HG03039 (cell line): ENCODE measurements at regions not wholly inside any gene's neighbourhood (a gene's known extent, or its start where the extent isn't known, plus 50 kb on each side); places are given as distances from the start of the nearest gene placed in this dataset.
"Not testable (repeated sequence)": the region's sequence is repeated elsewhere in the genome, so short reads cannot be mapped to it uniquely, and the experiment has no call there.

Experiments used
- ATAC-seq: cut with Tn5 transposase; IDR thresholded peaks from one replicate; pipeline ENCODE4 v1.9.1; 2021; ENCODE audit warnings: mild to moderate bottlenecking, moderate library complexity; ENCODE audit not compliant: unreplicated experiment

DNA sequence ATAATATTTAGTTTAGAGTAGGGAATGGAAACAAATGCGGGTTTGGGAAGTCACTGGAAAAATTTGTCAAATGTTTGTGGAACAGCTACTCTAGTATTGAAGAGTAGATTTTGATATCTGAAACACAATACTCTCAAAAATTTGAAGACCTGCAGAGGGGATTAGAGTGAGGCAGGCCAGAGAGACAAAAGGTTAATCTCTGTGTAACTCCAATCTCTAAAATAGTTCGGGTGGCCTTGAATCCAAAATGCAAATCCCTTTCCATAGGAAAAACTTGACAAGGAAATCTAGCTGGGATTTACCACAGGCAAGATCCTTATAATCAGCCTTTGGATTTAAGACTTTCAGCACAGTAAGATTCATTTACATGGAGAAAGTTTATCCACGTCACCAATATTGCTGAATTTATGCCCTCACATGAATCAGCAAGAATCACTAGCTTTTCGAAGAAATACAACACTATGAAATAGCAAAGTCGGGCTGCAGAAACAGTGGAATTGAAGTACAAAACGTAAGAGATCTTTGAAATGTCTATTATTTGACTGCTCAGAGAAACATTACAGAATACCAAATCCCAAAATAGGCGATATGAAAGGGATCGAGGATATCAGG, 423.7 kb upstream of the ZNF804A start:
- no peak for ATAC-seq

DNA sequence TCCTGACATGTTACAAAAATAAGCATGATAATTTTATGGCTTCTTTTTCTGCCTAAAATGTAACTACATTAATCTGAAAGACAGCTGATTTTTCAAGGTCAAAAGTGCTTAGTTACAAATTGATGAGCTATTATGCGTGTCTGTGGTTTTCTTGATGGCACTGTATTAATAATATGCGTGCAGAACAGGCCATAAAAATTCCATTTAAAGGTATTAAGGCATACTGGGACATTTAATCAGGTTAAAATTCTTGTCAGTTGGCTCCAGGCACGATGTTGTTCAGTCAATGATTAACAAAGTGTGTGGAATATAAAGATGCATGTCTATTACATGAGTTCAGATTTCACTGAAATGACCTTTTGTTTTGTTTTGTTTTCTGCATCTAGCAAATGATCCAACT, 420.1 kb upstream of the ZNF804A start:
- no peak for ATAC-seq

DNA sequence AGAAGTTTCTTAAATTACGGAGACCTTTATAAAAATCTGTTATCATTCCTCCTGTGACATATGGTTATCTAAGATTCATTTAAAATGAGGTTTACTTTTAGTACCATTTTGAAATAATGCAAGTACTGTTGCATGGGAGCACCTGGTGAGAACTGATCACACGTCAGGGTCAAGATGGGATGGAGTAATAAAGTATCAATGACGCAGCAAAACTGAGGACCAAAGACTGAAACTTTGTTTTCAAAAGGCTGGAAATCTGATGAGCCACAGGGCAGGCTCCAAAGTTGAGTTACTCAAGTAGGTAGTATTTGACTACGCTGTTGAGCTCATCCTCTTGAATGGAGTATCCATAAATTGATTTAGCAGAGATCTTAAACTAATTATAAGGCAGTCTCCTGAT, 411.9 kb upstream of the ZNF804A start:
- no peak for ATAC-seq

DNA sequence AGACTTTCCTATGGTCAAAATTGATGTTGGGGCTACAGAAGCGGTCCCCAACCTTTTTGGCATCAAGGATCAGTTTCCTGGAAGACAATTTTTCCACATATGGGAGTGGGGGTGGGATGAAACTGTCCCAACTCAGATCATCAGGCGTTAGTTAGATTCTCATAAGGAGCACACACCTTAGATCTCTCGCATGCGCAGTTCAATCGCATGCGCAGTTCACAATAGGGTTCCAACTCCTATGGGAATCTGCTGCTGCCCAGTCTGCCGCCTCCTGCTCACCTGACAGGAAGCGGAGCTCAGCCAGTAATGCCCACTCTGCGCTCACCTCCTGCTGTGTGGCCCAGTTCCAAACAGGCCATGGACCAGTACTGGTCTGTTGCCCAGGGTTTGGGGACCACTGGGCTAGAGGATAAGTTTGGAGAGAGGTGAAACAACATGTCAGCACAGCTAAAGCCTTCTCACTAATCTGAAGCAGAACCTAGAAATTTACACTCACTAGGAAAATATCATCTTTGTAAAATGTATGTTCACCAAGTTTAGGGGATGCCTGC, 410.8 kb upstream of the ZNF804A start:
- ATAC-seq = no peak

DNA sequence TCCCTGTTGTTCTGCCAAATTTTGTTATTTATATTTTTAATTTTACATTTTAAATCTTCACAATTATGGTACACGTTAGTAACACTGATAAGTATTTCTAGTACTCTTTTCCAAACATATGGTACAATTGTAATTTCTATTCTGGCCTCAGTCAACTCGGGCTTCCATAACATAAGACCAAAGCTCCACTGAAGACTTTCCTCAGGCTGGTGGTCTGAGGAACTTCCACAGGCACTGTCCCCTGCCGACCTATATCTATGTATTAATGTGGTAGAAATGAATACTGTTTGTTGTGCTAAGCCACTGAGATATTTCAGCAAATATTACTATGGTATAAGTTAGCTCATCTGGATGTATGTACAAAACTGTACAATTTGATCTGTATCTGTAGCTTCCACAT, 407.6 kb upstream of the ZNF804A start:
- ATAC-seq = no peak

DNA sequence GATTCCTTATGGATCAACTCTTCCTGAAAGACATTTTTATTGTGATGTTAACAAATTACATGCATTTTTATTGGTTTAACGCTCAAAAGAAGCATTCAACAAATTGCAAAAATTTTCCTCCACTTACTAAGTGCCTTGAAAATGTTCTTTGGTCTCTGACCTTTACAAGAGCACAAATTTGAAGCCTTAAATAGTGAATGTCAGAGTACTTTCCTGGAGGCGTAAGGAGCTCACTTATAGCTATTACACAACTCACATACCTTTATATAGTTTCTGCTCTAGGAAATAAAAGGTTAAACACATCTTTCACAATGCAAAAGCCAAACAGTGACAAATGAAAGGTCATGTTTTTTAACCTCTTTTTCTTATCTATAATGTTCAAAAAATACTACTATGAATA, 405.7 kb upstream of the ZNF804A start:
- ATAC-seq = no peak

DNA sequence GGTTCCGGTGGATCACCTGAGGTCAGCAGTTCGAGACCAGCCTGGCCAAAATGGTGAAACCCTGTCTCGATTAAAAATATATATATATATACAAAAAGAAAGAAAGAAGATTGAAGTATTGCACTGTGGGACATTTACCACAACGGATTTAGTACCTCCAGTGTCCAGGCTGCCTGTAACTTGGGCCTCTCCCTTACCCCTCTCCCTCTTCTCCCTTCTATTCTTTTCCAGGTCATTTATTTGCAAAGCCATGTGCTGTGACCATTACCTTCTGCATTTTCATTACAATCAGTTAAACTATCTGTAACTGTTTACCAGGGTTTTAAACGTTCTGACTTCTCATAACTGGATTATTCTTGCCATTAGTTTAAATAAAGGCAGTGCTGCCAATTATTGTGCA, 400.9 kb upstream of the ZNF804A start:
- ATAC-seq = no peak

DNA sequence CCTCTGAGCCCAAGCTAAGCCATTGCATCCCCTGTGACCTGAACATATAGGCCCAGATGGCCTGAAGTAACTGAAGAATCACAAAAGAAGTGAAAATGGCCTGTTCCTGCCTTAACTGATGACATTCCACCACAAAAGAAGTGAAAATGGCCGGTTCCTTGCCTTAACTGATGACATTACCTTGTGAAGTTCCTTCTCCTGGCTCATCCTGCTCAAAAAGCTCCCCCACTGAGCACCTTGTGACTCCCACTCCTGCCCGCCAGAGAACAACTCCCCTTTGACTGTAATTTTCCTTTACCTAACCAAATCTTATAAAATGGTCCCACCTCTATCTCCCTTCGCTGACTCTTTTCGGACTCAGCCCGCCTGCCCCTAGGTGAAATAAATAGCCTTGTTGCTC, 399.5 kb upstream of the ZNF804A start:
- ATAC-seq = not testable (repeated sequence)

DNA sequence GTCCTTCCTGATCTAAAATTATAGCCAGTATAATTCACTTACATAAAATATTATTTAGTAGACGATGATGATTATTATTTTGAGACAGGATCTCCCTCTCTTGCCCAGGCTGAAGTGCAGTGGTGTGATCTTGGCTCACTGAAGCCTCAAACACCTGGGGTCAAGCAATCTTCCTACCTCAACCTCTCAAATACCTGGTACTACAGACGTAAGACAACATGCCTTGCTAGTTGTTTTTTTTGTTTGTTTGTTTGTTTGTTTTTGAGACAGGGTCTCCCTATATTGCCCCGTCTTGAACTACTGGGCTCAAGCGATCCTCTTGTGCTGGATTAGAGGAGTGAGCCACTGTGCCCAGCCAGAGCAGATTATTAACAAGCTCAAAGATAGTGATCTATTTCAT, 399.1 kb upstream of the ZNF804A start:
- ATAC-seq = no peak

DNA sequence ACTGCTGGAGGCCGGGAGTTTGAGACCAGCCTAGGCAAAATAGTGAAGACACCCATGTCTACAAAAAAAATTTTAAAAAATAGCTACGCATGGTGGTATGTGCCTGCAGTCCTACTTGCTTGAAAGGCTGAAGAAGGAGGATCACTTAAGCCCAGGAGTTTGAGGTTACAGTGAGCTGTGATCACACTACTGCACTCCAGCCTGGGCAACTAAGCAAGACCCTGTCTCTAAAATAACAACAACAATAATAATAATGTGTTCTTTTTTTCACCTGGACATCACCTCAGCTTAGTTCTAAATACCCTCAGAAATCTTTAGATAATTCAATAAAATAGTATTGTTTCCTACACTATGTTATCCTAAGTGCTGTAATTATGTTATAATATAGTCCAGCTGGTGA, 397.1 kb upstream of the ZNF804A start:
- ATAC-seq = no peak

DNA sequence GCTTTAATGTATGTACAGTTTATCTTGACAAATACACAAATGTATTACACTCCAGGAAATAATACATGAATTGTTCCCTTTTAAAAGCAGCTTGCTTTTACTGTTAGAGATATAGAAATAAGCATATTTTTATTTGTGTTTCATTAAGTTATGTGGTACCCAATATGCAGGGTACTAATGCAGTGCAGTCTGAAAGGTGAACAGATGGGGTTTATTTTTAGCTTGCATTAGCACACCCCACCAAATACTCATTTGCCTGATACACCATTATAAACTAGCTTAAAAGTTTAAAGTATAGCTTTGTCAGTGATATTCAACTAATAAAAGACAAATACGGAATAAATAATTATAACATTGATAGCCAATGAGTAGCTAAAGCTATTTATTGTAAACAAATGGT, 394.7 kb upstream of the ZNF804A start:
- ATAC-seq = no peak

DNA sequence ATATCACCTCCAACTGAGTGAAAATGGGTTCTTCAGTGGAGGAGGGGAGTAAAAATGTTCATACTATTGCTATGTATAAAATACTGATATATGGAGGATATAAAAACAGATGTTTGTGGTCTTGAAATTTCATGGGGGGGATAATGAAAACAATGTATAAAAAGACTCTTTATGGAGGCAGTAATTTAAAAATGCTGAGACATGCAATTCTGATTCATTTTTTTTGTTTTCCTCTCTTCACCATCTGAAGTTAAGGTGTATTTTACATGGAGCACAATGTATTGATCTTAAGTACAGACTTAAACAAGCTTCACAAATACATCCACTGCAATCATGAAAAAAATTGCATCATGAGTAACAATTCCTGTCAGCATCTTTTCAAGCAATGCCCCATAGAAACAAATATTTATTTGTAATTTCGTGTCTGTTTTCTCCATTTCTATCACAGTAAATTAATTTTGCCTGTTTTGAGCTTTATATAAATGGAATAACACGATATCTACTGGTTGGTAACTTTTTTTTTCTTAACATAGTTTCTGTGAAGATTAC, 393.2 kb upstream of the ZNF804A start:
- ATAC-seq = no peak

DNA sequence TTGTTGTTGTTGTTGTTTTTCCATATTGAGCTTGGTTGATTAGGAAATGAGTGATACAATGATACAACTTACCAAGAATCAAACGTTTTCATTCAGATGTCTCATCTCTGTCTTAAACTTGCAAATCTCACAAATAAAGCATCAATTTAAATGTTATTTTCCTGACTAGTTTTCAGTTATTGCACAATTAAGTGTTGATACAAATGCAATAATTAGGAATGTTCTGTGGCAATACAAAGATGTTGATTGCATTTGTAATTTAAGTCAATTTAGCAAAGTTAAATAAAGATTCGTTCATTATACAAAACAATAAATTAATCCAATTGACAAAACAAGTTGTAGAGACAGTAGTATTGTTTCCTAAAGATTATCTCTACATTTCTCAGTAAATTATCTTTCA, 392.3 kb upstream of the ZNF804A start:
- no peak for ATAC-seq

DNA sequence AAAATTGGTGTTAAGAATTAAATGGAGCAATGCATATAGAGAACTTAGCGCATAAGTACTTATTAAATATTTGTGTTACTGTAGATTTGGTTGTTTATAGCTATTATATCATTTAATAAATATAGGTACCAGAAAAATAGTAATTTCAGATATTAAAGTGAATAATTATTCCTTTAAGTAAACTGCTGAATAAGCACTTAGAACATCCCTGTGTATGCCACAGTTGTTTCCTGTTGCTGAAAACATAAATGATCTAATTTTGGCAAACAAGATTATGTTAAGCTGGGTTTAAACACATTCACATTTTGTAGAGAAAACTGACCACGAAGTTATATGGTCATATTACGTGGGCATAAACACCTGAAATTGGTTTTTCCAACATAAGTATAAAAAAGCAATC, 388.0 kb upstream of the ZNF804A start:
- ATAC-seq = no peak

DNA sequence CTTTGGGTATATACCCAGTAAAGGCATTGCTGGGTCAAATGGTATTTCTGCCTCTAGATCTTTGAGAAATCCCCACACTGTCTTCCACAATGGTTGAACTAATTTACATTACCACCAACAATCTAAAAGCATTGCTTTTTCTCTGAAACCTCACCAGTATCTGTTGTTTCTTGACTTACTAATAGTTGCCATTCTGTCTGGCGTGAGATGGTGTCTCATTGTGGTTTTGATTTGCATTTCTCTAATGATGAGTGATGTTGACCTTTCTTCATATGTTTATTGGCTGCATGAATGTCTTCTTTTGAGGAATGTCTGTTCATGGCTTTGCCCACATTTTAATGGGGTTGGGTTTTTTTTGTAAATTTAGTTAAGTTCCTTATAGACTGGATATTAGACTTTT, 382.6 kb upstream of the ZNF804A start:
- no peak for ATAC-seq

DNA sequence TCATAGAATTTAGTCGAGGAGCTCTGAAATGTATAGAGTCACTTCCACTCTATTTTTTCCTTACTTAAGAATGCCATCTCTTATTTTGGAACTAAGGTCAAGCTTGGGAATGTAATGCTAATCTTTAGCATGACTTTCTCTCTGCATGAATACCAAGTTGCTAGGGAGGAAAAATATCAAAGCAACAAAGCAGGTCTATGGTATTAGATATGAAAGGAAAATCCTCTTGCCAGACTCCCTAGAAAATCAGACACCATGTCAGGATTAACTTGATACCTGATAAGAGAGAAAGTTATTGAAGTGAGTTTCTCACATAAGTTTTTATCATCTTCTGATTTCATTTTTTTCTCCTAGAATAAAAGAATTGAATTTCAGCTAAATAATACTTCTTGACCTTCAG, 341.7 kb upstream of the ZNF804A start:
- no peak for ATAC-seq

DNA sequence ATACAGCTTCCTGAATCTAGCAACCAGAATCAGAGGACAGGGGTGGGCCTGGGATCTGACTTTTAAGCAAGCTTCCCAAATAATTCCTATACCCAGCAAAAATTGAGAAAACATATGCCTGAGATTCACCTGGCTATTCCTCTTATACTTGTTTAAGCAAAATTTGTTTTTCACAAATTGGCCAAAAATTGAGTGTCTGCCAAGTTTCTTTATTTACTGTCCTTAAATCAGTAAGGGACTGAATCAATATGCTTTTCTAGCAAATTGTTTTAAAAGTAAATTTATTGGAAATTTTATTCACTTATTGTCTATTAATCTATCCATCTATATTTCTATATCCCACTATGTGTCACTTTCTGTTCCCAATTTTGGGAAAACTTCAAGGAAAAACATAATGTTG, 337.0 kb upstream of the ZNF804A start:
- ATAC-seq = no peak

DNA sequence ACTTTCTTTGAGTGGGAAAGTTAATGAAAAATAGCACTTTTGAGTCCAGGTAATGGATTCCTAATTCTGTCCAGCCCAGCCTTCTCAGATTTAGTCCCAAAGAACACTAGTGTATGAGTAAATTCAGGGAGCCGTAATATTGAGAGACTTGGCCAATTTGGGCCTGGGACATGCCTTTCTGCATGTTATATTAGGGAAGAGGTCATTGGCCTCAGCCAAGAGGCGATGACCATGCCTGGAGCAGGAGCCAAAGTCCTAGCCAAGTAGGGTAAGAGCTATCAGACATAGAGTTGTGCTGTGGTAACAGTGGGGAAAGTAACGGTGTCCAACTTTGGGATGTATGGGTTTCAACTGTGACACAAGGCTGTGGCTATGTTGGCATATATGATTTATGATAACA, 336.5 kb upstream of the ZNF804A start:
- ATAC-seq = no peak

DNA sequence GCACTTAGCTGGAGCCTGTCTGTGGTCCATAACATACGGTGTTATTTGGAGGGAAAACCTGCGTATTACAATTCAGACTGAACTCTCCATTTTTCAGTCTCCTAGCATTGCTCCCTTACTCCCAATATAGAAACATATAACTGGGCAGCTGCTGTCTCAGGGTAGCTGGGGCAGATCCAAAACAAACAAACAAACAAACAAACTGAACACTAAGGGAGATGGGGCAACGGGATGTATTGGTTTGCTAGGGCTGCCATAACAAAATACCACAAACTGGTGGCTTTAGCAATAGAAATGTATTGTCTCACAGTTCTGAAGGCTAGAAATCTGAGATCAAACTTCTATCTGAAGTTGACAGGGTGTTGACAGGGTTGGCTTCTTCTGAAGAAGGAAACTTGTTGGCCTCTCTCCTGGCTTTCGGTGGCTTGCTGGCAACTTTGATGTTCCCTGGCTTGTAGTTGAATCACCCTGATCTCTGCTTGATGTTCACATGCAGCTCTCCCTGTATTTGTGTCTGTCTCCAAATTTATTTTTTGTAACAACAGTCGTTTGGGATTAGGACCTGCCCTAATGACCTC, 329.3 kb upstream of the ZNF804A start:
- no peak for ATAC-seq

DNA sequence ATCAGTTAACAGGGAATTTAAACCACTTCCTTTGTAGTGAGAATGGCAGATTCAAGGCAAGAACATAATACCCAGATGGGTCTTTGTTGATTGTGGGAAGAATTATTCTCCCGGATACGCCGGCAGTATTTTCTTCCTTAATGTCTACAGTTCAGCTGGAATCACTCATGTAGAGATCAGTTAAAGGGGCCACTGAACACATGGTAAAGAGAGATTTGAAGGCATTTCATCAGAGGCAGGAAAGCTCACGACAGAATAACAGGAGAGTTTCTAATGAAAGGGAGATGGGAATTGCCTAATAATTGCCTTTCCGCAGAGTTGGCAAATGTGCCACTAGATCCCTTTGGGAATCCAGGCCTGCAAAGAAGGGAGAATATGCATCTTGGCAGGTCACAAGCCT, 327.7 kb upstream of the ZNF804A start:
- no peak for ATAC-seq

DNA sequence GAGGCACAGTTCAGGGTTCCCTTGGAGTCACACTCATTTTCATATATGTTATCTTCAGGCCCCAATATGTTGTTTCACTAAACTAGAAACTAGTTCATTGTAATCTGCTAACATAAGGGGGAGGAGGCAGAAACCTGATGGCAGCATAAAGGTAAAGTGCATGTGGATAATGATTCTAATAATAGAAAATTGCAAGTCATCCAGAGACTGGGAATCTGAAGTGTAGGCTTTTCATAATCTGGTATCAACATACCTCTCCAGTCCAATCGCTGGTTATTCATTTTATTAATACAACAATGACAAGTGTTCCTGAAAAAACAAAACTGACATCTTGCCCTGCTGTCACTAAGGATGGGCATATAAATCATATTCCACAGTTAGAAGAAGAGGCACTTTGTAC, 326.3 kb upstream of the ZNF804A start:
- no peak for ATAC-seq

DNA sequence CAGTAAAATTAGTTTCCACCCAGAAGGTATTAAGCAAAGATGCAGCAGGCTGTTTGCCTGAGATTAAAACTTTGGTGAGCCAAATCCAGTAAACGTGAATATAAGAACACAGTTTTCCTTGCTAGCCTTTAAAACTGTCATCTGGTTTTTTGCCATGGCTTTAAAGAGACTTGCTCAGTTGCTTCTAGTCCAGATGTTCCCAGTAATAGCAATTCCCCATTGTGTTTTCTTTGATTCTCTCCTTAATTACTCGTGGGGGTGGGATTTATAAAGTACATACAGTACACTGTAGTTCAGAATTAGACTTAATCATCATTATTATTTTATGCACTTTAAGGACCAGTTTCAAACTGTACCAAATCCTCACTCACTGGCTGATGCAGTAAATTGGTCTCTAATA, 303.5 kb upstream of the ZNF804A start:
- ATAC-seq = no peak

DNA sequence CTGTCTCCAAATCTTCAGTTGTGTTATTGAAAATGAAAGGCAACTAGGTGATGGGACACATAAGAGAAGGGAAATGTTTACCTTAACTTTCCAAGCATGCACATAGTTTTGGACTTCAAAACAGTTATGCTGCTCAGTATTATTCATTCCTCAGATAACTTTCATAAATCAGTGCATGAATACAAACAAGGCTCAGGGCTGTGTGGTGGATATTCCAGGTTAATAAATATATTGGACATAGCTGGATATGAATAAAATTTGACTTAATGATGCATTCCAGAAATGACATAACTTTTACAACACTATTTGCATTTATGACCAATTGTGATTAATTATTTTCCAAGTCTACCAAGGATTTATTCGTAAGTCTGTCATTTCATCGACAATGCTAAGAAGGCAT, 301.2 kb upstream of the ZNF804A start:
- ATAC-seq = no peak
